Hematopoietic multipotent progenitor cell treated with erythropoietin and hydrocortisone succinate and interleukin-3 and kit ligand, for 15 days (in vitro differentiated cells): ENCODE measurements at regions not wholly inside any gene's neighbourhood (a gene's known extent, or its start where the extent isn't known, plus 50 kb on each side); places are given as distances from the start of the nearest gene placed in this dataset.

Source experiments
- DNase-seq: peaks from one replicate; pipeline ENCODE4 v3.0.0-alpha.2; 2015; ENCODE audit warnings: low spot score

DNA sequence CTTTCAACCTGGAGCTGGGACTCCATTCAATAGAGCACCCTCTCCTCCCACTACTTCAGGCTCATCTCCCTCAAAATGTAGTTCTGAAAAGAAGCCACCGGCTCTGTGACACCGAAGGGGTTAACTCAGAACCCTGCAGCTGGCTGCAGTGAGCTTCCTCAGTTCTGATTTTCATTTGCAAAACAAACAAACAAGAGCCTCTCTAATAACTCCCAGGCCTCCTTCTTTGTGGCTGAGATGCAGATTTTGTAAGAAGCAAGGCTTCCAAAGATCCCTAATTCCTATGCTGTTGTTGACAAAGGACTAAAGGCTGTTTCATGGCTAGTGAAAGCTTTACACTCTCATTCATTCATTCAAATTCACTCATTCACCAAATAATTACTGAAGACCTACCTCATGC lies 333.4 kb upstream of the TBX3 start:
- no peak for DNase-seq

DNA sequence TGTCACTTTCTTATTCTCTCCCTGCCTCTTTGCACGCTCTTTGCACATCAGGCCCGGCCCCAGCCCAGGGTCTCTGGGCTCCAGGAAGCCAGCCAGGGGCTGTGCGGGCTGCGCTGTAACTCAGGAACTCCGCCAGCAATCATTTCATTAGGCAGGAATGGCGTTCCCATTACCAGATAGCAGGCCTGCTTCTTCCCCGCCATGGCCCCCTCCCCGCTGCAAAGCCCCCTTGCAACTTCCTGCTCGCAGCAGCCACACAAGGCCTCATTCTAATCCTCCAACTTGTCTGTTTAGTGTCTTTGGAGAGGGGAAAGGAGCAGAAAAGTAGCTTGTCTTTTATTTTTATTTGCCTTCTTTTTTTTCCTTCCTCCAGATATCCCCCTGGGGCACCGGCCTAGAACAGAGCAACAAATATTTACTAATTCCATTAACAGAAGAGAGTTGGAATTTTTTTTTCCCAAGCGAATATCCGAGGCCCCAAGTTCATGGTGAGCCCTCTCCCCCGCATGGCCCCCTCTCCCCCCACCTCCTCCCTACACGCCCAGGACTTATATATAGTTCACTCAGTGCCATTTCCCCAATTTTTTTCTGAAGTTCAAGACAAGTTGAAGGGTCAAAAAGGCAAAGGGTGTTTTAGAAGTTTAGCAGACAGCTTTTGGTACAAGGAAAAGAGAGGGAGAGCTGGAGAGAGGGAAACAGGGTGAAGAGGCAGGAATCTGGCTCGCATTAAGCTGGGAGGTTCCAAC lies 329.4 kb upstream of the TBX3 start:
- DNase-seq = no peak

DNA sequence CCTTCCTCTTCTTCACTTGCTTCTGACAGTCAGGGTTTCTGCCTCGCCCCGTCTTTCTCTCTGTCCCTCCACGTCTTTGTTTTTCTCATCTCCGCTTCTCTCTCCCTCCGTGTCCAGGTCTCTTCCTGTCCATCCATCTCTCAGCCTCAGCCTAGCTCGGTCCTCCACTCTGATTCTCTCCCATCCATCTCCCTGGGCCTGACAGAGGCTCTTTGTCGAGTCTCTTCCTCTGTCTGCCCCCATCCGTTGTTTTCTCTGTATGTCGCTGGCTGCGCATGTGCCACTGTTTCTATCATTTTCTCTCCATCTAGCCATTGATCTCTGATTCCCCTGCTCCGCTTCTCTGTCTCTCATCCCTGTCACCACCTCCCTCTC lies 328.9 kb upstream of the TBX3 start:
- DNase-seq = no peak

DNA sequence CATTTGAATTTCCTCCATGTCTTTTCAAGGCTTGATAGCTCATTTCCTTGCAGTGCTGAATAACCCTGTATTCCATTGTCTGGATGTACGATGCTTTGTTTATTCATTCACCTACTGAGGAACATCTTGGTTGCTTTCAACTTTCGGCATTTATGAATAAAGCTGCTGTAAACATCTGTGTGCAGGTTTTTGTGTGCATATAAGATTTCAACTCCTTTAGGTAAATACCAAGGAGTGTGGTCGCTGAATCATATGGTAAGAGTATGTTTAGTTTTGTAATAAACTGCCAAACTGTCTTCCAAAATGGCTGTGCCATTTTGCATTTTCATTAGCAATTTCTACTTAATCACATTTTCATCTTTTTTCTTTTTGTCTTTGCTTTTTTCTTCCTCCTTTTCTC lies 327.7 kb upstream of the TBX3 start:
- DNase-seq = no peak

DNA sequence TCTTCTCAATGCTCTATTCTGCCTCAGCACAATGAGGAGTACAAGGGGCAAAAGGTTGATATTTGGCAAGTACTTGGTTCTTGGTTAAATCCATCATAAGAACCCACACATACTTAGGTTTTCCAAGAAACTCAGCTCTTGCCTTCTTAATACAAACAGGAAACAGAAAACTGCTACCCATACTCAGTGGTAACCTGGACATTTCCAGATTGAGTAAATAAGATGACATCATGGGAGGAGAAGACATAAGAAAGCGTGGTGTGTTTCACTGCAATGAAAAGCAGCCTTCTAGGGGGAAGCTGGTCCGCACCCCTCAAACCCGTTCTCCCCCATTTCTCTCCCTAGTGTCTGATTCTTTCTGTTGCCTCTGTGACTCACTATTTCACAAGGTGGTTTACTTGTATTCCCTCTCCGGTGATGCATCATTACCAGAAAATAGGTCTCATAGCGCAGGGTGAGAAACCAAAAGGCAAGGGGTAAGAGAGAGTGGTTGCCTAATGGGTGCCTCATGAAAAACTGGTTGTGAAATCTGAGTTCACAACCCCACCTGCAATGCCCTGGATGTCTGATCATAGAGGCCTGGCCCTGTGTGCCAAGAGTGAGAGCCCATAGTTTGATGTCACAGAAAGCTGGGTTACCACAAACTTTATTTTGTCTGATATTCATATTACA lies 326.5 kb upstream of the TBX3 start:
- no peak for DNase-seq

DNA sequence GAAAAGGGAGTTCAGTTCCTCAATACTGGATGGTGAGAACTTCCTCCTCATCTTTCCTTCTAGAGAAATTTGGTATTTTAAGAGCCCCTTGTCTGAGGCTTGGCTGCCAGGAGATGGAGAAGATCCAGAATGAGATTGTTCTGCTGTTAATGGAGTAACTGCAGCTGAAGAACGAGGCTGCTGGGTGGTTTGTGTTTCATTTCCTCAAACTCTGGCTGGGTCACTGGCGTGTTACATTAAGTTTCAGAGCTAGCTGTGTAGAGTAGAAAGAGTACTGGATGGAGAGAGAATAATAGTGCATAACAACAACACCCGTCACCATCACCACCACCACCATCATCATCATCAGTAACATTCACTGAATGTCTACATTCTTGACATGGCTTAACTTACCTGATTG lies 325.0 kb upstream of the TBX3 start:
- no peak for DNase-seq

DNA sequence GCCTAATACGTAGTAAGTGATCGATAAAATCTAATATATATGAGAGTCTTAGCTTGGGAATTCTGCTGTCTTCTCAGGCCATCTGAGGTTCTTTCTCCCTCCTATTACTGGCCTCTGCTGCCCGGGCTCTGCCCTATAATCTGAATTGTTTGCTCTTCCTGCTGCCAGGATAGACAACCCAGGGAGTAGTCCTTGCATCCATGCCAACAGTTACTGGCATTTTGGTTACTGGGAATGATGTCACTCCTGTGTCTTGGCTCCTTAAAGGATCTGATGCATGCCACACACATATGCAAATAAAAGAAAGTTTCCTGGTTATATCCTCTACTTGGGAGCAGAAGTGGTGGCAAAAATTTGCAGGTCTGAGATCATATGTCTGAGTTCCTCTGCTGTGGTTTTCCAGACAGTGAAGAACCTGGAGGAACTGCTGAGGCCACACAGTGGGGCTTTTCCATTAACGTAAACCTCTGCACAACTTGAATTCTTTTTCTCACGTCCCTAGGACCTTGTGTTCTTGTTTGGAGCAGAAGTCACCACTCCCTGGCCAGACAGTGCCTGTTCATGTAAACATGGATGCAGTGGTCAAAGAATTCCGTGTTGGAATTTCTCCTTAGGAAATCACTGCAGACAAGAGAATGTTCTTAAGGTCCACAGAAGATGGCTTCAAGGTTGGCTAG lies 320.6 kb upstream of the TBX3 start:
- no peak for DNase-seq

DNA sequence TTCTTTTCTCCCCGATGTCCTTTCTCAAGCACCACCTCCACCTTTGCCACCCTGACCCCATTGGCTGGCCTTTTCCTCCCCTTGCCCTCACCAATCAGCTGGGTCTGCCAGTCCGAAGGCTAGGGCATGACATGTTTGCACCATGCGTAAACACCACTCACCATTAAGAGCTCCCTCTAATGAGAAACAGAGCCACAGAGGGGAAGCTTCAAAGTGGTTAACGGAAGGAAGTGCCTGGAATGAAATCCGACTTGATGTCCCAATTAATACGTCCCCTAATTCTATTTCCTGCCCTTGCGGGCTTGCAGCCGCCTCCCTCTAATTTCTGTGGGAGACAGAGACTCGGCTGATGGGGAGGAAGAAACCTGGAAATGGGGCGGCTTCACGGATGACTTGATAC lies 318.5 kb upstream of the TBX3 start:
- DNase-seq = no peak

DNA sequence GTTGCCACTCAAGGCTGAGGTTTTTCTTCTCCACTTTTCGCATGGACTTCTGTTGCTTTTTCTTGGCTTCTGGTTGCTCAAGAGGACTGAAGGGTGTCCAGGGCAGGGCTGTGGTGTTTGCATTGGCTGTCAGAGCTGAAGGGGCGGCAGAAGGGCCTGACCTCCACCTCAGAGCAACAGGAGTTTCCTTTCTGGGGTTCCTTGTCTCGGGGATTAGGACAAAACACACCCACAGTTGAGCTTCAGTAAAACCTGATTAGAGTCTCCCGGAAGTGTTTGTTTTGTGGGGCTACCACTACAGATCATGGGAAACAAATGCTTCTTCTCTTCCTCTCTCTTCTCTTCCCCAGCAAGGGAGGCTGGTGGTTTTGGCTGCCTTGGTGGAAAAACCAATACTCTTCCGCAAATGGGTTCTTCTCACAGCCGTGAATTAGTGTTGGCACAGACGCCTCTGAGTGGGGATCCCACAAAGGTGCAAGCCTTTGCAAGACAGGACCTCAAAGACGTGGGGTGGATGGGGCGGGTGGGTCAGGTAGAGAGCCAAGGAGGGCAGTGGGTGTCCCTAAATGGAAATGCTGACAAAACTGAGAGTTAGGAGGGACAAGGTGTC lies 317.7 kb upstream of the TBX3 start:
- DNase-seq = no peak

DNA sequence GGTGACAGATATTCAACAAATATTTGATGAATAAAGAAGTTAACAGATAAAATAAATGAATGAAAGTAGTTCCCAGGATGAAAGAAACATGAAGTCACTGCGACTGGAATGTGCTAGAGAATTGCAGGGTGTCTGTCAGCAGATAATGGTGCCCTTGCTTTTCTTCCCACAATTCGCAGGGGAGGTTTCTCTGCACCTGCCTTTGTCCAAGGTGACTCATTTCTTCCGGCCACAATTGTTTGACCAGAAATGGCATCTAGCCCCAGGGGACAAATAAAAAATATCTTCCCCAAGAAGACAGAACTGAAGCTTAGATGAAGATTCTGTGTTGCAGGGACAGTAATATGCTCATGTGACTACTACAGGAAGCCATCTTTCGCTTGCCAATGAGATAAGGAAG lies 316.1 kb upstream of the TBX3 start:
- DNase-seq = no peak

DNA sequence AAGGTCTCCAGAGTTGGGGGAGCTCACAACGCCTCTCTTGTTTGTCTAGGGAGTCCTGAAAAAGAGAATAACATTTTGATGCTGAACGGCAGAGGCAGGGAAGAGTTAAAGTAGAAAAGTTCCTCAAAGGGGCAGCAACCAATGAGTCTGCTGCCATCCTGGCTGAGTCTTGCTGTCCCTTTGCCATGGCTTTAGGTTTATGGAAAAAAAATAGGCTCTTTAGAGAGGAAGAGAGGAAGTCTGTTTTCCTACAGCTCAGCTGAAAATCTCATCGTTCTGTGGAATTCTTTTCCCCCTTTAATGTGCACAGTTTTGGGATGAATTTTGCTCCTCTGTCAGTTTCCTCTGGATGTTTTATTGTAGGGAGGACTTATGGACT lies 314.8 kb upstream of the TBX3 start:
- DNase-seq = no peak

DNA sequence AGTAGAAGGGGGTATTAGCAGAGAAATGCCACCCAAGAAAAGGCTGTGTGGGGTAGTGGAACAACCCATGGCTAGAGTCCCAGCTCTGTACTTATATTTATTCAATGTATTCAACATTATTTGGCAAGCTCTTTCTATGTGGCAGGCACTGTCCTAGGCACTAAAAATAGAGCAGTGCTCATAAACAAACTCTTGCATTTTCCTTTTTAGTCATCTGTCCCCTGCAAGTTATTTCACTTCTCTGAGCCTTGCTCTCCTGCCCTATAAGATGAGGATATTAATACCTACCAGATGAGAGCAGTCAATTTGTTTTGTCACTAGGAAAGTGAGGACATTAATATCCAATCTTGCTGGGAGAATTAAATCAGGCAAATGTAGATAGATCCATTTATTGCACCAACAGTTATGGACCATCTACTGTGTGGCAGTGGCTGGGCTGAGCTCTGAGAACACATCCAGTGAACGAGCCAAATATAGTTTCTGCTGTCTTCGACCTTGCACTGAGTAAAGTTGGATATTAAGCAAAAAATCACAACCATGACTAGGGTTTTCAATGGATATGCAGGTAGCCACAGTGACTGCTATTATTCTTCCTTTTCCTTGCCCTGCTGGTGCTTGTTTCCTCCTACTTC lies 314.3 kb upstream of the TBX3 start:
- no peak for DNase-seq

DNA sequence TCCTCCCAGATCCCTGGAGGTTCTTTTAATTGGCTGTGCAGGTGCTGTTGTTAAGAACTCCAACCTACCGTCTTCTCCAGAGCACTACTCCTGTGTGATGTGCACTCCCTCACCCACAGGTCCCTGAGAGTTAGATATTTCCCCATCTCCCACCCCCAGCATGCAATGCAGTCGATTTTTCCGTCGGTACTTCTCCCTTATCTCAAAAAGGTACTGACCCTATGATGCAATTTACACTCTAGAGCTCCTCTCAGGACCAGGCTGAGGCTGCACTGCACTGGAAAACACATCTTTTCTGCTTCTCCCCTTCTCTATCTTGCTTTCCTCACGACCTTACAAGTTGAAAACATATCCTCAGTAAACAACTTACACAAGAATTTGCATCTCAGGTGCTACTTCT lies 312.4 kb upstream of the TBX3 start:
- DNase-seq = no peak

DNA sequence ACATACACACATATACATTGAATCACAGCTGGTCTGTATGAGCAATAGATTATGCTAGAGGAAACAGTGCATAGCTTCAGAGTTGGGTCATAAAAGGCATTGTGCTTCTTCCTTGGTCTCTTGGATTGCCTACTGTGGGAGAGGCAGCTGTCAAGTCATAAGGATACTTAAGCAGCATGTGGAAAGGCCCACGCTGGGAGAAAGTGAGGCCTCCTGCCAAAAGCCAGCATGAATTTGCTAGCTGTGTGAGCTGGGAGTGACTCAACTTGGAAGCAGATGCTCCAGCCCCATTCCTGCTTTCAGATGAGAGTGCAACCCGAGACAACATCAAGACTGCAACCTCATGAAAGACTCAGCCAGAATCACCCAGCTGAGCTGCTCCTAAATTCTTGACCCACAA lies 311.9 kb upstream of the TBX3 start:
- no peak for DNase-seq

DNA sequence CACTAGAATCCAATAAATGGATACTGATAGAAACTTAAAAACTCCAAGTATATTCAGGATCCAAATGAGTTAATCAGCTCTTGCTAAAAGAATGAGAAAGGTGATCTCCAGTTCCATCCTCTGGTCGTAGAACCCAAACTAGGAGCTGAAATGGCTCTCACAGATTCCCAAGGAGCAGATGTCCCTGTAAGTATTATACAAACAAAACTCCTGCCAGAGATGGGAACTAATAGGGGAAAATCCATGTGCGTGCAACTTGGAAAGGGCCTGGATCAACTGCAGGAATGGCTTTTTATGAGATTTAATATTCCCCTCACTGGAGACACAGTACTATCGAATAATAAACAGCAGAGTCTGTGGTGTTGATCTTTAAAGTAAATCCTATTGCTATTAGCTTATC lies 309.2 kb upstream of the TBX3 start:
- no peak for DNase-seq

DNA sequence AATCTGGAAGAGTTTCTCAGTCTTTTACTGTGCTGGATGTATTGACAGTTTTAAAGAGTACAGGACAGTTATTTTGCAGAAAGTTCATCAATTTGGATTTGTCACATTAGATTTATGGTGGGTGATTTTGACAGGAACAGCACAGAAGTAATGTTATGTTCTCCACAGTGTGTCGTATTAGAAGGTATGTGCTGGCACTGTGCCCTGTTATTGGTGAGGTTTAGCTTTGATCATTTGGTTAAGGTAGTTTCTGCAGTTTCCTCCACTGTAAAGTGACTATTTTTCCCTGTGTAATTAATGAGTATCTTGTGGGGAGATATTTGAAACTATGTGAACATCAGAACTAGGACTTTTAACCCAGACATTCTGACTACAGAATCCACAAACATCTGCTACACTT lies 308.5 kb upstream of the TBX3 start:
- DNase-seq = no peak

DNA sequence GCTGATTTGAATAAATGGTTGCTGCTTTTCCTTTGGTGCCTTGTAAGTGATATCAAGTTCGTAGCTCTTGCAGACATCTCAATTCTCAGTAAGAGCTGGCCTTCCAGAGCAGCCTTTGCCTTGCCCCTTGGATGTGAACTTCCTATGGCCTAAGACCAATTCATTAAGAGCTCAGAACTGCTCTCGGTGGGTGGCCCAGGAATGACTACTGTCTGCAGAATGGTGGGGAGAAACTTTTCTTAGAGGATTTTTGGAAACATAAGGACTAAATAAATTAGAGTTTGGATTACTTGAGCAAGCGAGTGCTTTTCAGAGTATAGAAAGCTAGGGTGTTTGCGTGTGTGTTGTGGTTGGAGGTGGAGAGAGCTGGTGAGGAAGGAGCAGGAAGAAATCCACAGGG lies 306.4 kb upstream of the TBX3 start:
- DNase-seq = no peak

DNA sequence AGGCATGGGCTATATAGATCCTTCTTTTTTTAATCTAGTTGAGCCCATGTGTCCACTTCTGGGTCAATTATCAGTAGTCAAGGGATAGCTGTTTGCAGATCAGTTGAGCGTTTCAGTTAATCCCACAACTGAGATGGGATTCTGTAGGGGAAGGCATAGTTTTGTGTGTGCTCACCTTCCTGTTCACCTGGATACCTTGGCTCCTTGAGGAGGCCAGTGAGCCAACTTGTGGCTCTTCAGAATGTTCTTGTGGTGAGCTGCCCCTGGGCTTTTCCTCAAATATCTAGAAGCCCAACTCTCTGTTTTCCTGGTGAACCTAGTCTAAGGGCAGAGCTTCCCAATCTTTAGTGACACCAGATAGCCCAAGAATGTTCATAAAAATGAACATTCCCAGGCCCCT lies 302.9 kb upstream of the TBX3 start:
- DNase-seq = no peak

DNA sequence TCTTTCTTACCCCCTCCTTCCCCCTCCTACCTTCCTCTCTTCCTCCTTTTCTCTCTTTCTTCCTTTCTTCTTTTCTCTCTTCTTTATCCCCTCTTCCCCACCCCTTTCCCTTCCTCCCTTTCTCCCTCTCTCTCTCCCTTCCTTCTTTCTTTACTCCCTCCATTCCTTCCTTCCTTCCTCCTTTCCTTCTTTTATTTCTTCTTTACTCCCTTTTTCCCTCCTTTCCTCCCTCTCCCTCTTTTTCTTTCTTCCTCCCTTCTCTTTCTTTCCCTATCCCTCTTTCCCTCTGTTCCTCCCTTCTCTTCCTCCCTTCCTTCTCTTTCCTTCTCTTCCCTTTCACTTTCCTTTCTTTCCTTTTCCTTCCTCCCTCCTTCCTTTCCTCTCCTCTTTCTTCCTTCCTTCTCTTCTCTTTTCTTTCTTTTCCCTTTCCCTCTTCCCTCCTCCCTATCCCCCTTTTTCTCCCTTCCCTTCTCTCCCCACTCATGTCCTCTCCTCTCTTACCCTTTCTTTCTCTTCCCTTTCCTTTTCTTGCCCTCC lies 302.3 kb upstream of the TBX3 start:
- DNase-seq = no peak

DNA sequence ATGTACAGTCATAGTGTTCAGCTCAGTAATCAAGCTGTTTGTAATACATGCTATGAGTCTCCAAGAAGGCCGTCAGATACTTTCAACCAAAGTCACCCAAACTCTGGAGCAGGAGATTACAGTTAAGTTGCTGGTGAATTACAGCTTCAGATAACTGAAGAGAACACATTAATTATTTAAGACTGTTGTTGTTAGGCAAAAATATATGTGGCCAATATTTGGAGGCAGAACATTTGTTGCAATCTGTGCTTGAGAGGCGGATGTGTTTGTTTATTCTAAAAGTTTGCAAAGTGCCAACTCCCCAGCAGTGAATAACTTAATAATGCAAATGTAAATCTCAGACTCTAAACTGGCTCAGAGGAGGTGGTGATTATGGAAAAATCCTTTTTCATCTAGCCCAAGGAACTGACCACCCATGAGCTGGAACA lies 300.7 kb upstream of the TBX3 start:
- no peak for DNase-seq

DNA sequence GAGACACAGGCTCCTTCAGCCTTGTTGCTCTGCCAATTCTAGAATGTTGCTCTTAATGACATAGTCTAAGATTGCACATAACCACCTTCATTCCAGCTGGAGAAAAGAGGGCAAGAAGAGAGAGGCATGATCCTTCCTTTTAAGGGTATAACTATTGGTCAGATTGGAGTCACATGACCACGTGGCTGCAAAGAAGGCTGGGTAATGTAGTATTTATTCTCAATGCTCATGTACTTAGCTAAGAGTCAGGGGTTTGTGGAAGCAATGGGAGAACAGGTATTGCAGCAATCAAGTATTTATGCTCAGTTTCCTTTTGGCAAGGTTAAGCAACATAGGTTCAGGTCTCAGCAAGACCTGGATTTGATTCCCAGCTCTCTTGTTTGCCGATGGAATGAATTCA lies 298.8 kb upstream of the TBX3 start:
- no peak for DNase-seq

DNA sequence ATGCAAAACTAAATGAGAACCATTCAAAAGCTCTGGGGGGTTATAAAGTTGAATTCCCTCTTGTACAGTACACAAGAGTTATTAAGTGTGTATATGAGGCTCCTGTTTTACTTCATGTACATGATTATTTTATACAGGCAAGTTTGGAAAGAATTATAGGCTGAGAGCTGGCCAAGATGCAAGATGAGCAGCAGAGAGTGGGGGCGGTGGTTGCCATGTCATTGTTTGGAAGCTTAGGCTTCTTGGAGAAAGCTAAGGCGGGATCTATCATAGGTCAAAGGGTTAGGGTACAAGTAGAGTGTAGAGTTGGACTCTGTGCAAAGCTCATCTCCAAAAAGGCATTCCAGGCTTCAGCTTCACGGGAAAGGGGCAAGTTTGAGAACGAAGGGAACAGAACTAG lies 297.1 kb upstream of the TBX3 start:
- DNase-seq = no peak
